ENCODE measurements at regions not wholly inside any gene's neighbourhood (a gene's known extent, or its start where the extent isn't known, plus 50 kb on each side); places are given as distances from the start of the nearest gene placed in this dataset.

GRCh38 chr1:8158995-8159394 lies 132.9 kb upstream of the ERRFI1 start (continued):
- TF ChIP-seq FOSL1 (IDR thresholded peaks at IDR 0.05; ENCODE audit: insufficient read depth, low read depth, low read length) = no peak

Measured in H1 (cell line).